ENCODE measurements at regions not wholly inside any gene's neighbourhood (a gene's known extent, or its start where the extent isn't known, plus 50 kb on each side); places are given as distances from the start of the nearest gene placed in this dataset.
A peak's percentile ranks its signal among the peaks of the same experiment; 100 is the strongest.
"Not testable (repeated sequence)": the region's sequence is repeated elsewhere in the genome, so short reads cannot be mapped to it uniquely, and the experiment has no call there.

DNA sequence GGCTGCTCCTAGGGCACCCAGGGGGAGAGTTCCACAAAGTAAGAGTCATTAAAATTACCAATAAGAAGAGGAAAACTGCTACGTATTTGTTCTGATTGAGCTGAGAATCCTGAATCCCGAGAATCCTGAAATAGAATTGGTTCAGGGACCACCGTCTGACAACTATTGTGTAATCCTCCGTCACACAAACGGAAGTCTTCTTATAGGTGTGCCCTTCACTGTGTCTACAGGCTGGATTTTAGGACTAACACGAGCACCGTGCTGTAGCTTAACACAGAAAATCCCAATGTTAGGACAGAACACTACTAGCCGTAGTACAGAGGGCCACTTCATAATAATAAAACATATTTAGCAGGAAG is 50.6 kb upstream of the RNF182 start:
- H3K4me1 ChIP-seq (replicated peaks in 1 of 2), result no peaks in the 10 kb centered on the region
- no peak overlapping the region for H3K27ac ChIP-seq
- no peak overlapping the region for H3K4me3 ChIP-seq
- no peak for ATAC-seq (replicated peaks in 6 of 8)
- in situ Hi-C loops (cut with MboI; ENCODE audit: low pct_unique_long_range_greater_than_20kb in 2 of 9, low sequenced_read_pairs in 9 of 9, unreplicated experiment in 9 of 9), result no loop called here
- 66 to 100% (median 93%) methylated on average over 3 to 8 of the region's 8 CpGs; no CpG with 5 or more reads in 3 of the 10 experiments for WGBS, 10 experiments

DNA sequence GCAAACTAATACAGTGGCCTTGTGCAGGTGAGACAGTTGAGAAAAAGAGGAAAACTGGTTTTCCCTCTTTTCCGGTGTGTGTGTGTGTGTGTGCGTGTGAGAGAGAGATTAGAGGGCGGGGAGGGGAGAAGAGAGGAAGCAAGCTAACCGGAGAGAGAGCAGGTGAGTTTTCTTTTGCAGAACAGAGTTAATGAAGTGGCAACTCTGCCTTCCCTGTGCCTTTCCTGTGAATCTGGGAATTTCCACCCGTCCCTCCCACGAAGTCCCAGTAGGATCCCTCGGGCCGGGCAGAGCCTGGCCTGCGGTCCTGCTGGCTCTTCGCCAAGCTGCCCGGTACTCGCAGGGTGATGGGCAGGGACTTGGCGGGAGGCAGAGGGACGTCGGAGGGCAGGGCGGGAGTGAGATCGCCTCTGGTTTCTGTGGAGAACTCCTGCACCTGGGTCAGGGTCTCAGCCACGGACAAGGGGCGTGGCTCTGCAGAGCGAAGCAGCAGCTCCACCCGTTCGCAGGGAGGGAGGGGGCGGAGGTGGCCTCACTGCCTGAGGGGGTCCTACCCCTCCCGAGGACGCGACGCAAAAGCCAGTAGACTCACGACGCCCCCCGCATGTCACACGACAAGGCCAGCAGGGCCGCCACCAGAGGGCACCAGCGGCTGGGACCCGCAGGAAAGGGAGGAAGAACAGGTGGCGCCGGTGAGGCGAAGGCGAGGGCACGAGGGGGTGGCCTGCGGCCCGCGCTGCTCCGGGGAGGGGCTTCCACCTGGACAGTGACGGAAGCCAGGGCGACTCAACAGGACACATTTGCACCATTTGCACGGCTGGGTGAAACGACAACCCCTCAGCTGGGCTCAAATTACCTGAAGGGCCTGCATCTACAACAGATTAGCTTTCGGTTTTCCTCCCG is 51.2 kb upstream of the RNF182 start:
- no peak overlapping the region for H3K27ac ChIP-seq
- WGBS, 10 experiments, result 44 to 100% (median 58%) methylated on average over 1 to 29 of the region's 49 CpGs; no CpG with 5 or more reads in 4 of the 10 experiments
- peak in 7 of 8 experiments; percentile 10 to 95 (median 74) for ATAC-seq (replicated peaks in 6 of 8)
- H3K4me1 ChIP-seq (replicated peaks in 1 of 2), result no peaks in the 10 kb centered on the region
- H3K4me3 ChIP-seq, result no peak overlapping the region
- in situ Hi-C loops (cut with MboI; ENCODE audit: low pct_unique_long_range_greater_than_20kb in 2 of 9, low sequenced_read_pairs in 9 of 9, unreplicated experiment in 9 of 9), result no loop called here

DNA sequence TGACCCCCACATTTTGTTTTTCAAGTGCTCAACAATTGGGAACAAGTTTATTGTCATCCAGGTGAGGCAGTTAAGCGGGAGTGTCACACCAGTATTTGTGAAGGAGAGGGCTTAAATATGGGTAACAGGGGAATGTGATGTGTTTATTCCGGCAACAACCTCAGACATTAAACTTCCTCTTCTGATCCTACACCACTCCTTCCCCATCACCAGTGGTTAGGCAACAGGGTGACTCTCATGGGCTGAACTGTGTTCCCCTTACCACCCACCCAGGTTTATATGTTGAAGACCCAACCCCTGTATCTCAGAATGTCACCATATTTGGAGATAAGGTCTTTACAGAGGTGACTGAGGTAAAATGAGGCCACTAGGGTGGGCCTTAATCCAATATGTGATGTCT is 52.1 kb upstream of the RNF182 start:
- in situ Hi-C loops (cut with MboI; ENCODE audit: low pct_unique_long_range_greater_than_20kb in 2 of 9, low sequenced_read_pairs in 9 of 9, unreplicated experiment in 9 of 9), result no loop called here
- Histone ChIP-seq H3K4me3 (no peak overlapping the region), H3K27ac (no peak overlapping the region), H3K4me1 (replicated peaks in 1 of 2) (no peaks in the 10 kb centered on the region)
- 80 to 100% (median 100%) methylated on average over 1 to 2 of the region's 2 CpGs; no CpG with 5 or more reads in 3 of the 10 experiments for WGBS, 10 experiments
- no peak for ATAC-seq (replicated peaks in 6 of 8)

GRCh38 chr6:13872006-13872405 is 52.7 kb upstream of the RNF182 start:
- in situ Hi-C loops (cut with MboI; ENCODE audit: low pct_unique_long_range_greater_than_20kb in 2 of 9, low sequenced_read_pairs in 9 of 9, unreplicated experiment in 9 of 9); H3K4me3 ChIP-seq; H3K4me1 ChIP-seq (replicated peaks in 1 of 2); ATAC-seq (replicated peaks in 6 of 8); H3K27ac ChIP-seq: not testable (repeated sequence)
- no CpG with 5 or more reads among the region's 23 CpGs for WGBS, 10 experiments

DNA sequence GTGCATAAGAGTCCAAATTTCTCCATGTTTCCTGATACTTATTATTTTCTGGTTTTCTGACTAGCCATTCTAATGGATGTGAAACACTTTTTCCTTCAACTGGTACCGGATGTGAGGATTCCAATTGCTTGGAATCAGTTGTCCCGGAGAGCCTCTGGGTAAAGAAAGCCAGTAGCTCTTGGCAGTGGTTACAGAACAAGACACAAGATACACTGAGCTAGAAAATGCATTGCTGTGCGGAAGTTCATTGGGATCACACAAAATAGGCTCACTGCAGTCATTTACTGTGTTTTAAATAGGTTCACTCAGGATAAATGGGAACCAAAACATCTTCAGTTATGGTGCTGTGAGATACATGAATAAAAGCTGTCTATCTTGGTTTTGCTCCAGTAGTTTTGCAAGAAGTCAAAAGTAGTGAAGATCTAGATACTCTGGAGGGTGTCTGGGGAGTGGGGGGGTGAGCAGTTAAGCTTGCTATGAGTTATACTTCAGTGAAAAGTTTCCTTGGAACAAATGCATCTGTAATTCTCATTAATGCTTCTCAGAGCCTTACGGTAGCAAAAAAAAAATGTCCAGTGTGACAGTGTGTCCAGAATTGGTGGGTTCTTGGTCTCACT is 54.4 kb upstream of the RNF182 start:
- Histone ChIP-seq H3K4me1 (replicated peaks in 1 of 2) (no peaks in the 10 kb centered on the region), H3K27ac (no peak overlapping the region), H3K4me3 (no peak overlapping the region)
- in situ Hi-C loops (cut with MboI; ENCODE audit: low pct_unique_long_range_greater_than_20kb in 2 of 9, low sequenced_read_pairs in 9 of 9, unreplicated experiment in 9 of 9), result no loop called here
- WGBS, 10 experiments, result 5 to 100% (median 67%) methylated on average over 1 to 4 of the region's 4 CpGs; no CpG with 5 or more reads in 1 of the 10 experiments
- peak in 3 of 8 experiments; percentile 39 to 97 (median 41) for ATAC-seq (replicated peaks in 6 of 8)

DNA sequence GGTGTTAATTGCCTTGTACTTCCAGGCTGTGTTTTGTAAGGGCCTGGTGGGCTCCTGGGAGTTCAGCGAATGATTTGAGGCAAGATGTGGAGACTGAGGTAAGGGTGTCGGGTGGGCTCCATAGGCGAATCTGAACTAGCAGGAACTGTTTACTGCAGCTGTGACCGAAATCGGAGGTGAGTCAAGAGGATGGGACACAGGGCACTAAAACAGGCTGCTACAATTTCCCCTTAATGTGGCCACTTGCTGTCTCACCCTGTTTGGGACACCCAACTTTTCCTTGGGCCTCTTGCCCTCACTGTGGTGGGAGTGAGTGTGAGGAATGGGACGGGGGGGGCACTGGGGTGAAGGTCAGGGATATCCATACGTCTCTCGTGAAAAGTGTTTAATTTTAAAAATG is 53.9 kb upstream of the MCUR1 start:
- WGBS, 10 experiments, result 81 to 100% (median 91%) methylated on average over 2 to 8 of the region's 8 CpGs; no CpG with 5 or more reads in 2 of the 10 experiments
- Histone ChIP-seq H3K4me3 (no peak overlapping the region), H3K27ac (no peak overlapping the region), H3K4me1 (replicated peaks in 1 of 2) (no peaks in the 10 kb centered on the region)
- no peak for ATAC-seq (replicated peaks in 6 of 8)
- in situ Hi-C loops (cut with MboI; ENCODE audit: low pct_unique_long_range_greater_than_20kb in 2 of 9, low sequenced_read_pairs in 9 of 9, unreplicated experiment in 9 of 9), result no loop called here

DNA sequence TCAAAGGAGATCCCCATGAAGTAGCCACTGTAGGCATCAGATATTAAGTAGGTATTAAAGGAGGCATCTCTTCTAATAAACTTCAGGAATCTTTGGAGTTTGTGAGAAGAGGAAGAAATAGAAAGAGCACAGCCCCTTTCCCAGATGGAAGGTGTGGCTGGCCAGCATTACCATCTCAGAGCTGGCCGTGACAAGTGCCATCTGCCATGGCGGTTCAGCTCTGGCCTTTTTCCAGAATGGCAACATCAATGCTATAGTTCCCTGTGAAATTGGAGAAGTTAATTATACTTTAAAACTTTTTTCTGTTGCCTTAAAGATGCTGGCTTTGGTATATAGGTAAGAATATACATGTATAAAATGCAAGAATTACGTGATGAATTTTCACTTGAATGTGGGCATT is 51.9 kb upstream of the MCUR1 start:
- H3K4me3 ChIP-seq, result no peak overlapping the region
- in situ Hi-C loops (cut with MboI; ENCODE audit: low pct_unique_long_range_greater_than_20kb in 2 of 9, low sequenced_read_pairs in 9 of 9, unreplicated experiment in 9 of 9), result no loop called here
- H3K27ac ChIP-seq, result no peak overlapping the region
- 86 to 100% (median 90%) methylated on average over 1 to 3 of the region's 3 CpGs; no CpG with 5 or more reads in 2 of the 10 experiments for WGBS, 10 experiments
- ATAC-seq (replicated peaks in 6 of 8), result no peak
- H3K4me1 ChIP-seq (replicated peaks in 1 of 2), result no peaks in the 10 kb centered on the region

GRCh38 chr6:13865141-13865540 is 50.8 kb upstream of the MCUR1 start:
- Histone ChIP-seq H3K4me3 (no peak overlapping the region), H3K27ac (no peak overlapping the region), H3K4me1 (replicated peaks in 1 of 2) (no peaks in the 10 kb centered on the region)
- 0 to 100% (median 19%) methylated on average over 2 of the region's 2 CpGs; no CpG with 5 or more reads in 3 of the 10 experiments for WGBS, 10 experiments
- no peak for ATAC-seq (replicated peaks in 6 of 8)
- in situ Hi-C loops (cut with MboI; ENCODE audit: low pct_unique_long_range_greater_than_20kb in 2 of 9, low sequenced_read_pairs in 9 of 9, unreplicated experiment in 9 of 9), result no loop called here

DNA sequence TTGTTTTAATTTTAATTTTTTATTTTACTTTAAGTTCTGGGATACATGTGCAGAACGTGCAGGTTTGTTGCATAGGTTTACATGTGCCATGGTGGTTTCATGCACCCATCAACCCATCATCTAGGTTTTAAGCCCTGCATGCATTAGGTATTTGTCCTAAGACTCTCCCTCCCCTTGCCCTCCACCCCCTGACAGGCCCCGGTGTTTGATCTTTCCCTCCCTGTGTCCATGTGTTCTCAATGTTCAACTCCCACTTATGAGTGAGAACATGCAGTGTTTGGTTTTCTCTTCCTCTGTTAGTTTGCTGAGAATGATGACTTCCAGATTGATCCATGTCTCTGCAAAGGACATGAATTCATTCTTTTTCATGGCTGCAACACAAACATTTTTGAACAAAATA is 50.3 kb upstream of the MCUR1 start:
- ATAC-seq (replicated peaks in 6 of 8); H3K27ac ChIP-seq; in situ Hi-C loops (cut with MboI; ENCODE audit: low pct_unique_long_range_greater_than_20kb in 2 of 9, low sequenced_read_pairs in 9 of 9, unreplicated experiment in 9 of 9); H3K4me1 ChIP-seq (replicated peaks in 1 of 2); H3K4me3 ChIP-seq: not testable (repeated sequence)
- 8 to 89% (median 67%) methylated on average over 1 to 2 of the region's 2 CpGs; no CpG with 5 or more reads in 3 of the 10 experiments for WGBS, 10 experiments

Measured in motor neuron (in vitro differentiated cells).